K562 (cell line): ENCODE measurements at regions not wholly inside any gene's neighbourhood (a gene's known extent, or its start where the extent isn't known, plus 50 kb on each side); places are given as distances from the start of the nearest gene placed in this dataset.

ENCODE experiments used
- CTBP1 ChIP-seq: fragments of 450-650 bp; IDR thresholded peaks from 2 replicates; pipeline ENCODE4 v1.6.1; 2016; ENCODE audit warnings: borderline replicate concordance
- MITF ChIP-seq: IDR thresholded peaks from 2 replicates; pipeline ENCODE4 v1.6.1; 2014; ENCODE audit warnings: antibody characterized with exemption
- TF ChIP-seq, protein P1 (sequence below): fragments of 450-650 bp; IDR thresholded peaks from 2 replicates; pipeline ENCODE4 v1.6.1; 2016; ENCODE audit warnings: mild to moderate bottlenecking, moderate library complexity

DNA sequence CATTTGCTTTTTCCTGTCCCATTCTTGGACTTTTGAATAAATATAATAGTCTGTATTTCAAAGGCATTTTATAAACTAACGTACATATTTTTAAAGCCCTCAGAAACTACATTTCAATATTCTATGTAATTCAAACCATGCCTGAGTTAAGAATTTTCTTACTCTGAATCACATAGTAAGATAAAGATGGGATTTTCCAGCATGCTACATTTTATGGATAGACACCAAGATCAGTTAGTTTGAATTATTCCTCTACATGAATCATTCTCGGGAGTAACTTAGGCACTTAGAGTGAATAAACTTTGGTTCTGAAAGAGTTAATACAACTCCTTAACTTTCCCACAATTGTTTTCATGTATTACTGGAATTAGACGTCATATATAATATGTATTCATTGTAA, 713.3 kb upstream of the CBLB start (continued):
- TF ChIP-seq, protein P1, sequence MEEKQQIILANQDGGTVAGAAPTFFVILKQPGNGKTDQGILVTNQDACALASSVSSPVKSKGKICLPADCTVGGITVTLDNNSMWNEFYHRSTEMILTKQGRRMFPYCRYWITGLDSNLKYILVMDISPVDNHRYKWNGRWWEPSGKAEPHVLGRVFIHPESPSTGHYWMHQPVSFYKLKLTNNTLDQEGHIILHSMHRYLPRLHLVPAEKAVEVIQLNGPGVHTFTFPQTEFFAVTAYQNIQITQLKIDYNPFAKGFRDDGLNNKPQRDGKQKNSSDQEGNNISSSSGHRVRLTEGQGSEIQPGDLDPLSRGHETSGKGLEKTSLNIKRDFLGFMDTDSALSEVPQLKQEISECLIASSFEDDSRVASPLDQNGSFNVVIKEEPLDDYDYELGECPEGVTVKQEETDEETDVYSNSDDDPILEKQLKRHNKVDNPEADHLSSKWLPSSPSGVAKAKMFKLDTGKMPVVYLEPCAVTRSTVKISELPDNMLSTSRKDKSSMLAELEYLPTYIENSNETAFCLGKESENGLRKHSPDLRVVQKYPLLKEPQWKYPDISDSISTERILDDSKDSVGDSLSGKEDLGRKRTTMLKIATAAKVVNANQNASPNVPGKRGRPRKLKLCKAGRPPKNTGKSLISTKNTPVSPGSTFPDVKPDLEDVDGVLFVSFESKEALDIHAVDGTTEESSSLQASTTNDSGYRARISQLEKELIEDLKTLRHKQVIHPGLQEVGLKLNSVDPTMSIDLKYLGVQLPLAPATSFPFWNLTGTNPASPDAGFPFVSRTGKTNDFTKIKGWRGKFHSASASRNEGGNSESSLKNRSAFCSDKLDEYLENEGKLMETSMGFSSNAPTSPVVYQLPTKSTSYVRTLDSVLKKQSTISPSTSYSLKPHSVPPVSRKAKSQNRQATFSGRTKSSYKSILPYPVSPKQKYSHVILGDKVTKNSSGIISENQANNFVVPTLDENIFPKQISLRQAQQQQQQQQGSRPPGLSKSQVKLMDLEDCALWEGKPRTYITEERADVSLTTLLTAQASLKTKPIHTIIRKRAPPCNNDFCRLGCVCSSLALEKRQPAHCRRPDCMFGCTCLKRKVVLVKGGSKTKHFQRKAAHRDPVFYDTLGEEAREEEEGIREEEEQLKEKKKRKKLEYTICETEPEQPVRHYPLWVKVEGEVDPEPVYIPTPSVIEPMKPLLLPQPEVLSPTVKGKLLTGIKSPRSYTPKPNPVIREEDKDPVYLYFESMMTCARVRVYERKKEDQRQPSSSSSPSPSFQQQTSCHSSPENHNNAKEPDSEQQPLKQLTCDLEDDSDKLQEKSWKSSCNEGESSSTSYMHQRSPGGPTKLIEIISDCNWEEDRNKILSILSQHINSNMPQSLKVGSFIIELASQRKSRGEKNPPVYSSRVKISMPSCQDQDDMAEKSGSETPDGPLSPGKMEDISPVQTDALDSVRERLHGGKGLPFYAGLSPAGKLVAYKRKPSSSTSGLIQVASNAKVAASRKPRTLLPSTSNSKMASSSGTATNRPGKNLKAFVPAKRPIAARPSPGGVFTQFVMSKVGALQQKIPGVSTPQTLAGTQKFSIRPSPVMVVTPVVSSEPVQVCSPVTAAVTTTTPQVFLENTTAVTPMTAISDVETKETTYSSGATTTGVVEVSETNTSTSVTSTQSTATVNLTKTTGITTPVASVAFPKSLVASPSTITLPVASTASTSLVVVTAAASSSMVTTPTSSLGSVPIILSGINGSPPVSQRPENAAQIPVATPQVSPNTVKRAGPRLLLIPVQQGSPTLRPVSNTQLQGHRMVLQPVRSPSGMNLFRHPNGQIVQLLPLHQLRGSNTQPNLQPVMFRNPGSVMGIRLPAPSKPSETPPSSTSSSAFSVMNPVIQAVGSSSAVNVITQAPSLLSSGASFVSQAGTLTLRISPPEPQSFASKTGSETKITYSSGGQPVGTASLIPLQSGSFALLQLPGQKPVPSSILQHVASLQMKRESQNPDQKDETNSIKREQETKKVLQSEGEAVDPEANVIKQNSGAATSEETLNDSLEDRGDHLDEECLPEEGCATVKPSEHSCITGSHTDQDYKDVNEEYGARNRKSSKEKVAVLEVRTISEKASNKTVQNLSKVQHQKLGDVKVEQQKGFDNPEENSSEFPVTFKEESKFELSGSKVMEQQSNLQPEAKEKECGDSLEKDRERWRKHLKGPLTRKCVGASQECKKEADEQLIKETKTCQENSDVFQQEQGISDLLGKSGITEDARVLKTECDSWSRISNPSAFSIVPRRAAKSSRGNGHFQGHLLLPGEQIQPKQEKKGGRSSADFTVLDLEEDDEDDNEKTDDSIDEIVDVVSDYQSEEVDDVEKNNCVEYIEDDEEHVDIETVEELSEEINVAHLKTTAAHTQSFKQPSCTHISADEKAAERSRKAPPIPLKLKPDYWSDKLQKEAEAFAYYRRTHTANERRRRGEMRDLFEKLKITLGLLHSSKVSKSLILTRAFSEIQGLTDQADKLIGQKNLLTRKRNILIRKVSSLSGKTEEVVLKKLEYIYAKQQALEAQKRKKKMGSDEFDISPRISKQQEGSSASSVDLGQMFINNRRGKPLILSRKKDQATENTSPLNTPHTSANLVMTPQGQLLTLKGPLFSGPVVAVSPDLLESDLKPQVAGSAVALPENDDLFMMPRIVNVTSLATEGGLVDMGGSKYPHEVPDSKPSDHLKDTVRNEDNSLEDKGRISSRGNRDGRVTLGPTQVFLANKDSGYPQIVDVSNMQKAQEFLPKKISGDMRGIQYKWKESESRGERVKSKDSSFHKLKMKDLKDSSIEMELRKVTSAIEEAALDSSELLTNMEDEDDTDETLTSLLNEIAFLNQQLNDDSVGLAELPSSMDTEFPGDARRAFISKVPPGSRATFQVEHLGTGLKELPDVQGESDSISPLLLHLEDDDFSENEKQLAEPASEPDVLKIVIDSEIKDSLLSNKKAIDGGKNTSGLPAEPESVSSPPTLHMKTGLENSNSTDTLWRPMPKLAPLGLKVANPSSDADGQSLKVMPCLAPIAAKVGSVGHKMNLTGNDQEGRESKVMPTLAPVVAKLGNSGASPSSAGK: no peak
- TF ChIP-seq MITF: no peak
- no peak for TF ChIP-seq CTBP1
